AG04450 (cell line): ENCODE measurements at regions not wholly inside any gene's neighbourhood (a gene's known extent, or its start where the extent isn't known, plus 50 kb on each side); places are given as distances from the start of the nearest gene placed in this dataset.

Experiments used
- CTCF ChIA-PET: fragments of 300-600, 350-600 bp; formaldehyde crosslinking; extraction: SDS; loops from one replicate; lab custom pipeline; 2022; ENCODE audit warnings: antibody characterized with exemption, inconsistent platforms; lab: Charles Lee
- POLR2A ChIA-PET: fragments of 350-600 bp; formaldehyde crosslinking; extraction: SDS; loops from one replicate; lab custom pipeline; 2021; ENCODE audit warnings: antibody characterized with exemption, inconsistent platforms; lab: Yijun Ruan, JAX
- DNase-seq: peaks from one replicate; pipeline ENCODE4 v3.0.0-alpha.2; 2011; ENCODE audit warnings: low read depth, low spot score
- H3K27ac ChIP-seq: one replicate; pipeline ENCODE4 v1.5.1; 2012; ENCODE audit warnings: low read depth, low read length, control low read depth
- H3K27me3 ChIP-seq: one replicate; pipeline ENCODE4 v1.6.0; 2012; ENCODE audit warnings: low read length; ENCODE audit not compliant: control insufficient read depth, insufficient read depth
- H3K4me3 ChIP-seq: 2 replicates; pipeline ENCODE4 v1.5.1; 2011; ENCODE audit warnings: mild to moderate bottlenecking, low read depth, low read length, control low read depth
- H3K9me3 ChIP-seq: 2 replicates; pipeline ENCODE4 v1.5.1; 2012; ENCODE audit warnings: low read length; ENCODE audit not compliant: control insufficient read depth, insufficient read depth
- CTCF ChIP-seq: IDR thresholded peaks from 2 replicates; pipeline ENCODE4 v1.5.1; 2011; ENCODE audit warnings: low read depth, low read length, control low read depth, inconsistent platforms

- DNase-seq = peak; percentile 68
- H3K4me3 ChIP-seq = no peak overlapping the region
- CTCF ChIA-PET = interaction anchor here (1.1 to 1.2 kb wide), 2 partner anchors 239 to 423 kb away, joined by 3 read pairs; no protein-coding TSS in a partner anchor
- POLR2A ChIA-PET = interaction anchor here (0.7 kb wide), 2 partner anchors 229 to 384 kb away, joined by 3 to 8 read pairs; no protein-coding TSS in a partner anchor
- H3K9me3 ChIP-seq = no peaks in the 10 kb centered on the region
- no peaks in the 10 kb centered on the region for H3K27me3 ChIP-seq
- no peak overlapping the region for H3K27ac ChIP-seq
- TF ChIP-seq CTCF = no peak
Observed at GRCh38 chr13:109384491-109385241, 401.7 kb downstream of the IRS2 start.

- no peaks in the 10 kb centered on the region for H3K27me3 ChIP-seq
- ChIA-PET POLR2A (no interaction called here), CTCF (interaction anchor here (1.1 to 1.2 kb wide), 2 partner anchors 238 to 422 kb away, joined by 3 read pairs; no protein-coding TSS in a partner anchor)
- no peaks in the 10 kb centered on the region for H3K9me3 ChIP-seq
- DNase-seq = peak; percentile 21
- no peak overlapping the region for H3K4me3 ChIP-seq
- H3K27ac ChIP-seq = no peak overlapping the region
- TF ChIP-seq CTCF = no peak
Observed at GRCh38 chr13:109383683-109384082, 402.7 kb downstream of the IRS2 start.

GRCh38 chr13:109381546-109382180, 404.7 kb downstream of the IRS2 start:
- no peak for TF ChIP-seq CTCF
- H3K4me3 ChIP-seq = no peak overlapping the region
- no peaks in the 10 kb centered on the region for H3K27me3 ChIP-seq
- DNase-seq = peak; percentile 32
- H3K27ac ChIP-seq = peak overlapping the region; percentile 80
- ChIA-PET POLR2A (no interaction called here), CTCF (no interaction called here)
- H3K9me3 ChIP-seq = no peaks in the 10 kb centered on the region

- Histone ChIP-seq H3K4me3 (no peak overlapping the region), H3K9me3 (no peaks in the 10 kb centered on the region), H3K27me3 (no peaks in the 10 kb centered on the region), H3K27ac (no peak overlapping the region)
- TF ChIP-seq CTCF = no peak
- CTCF ChIA-PET = no interaction called here
- no peak for DNase-seq
- POLR2A ChIA-PET = no interaction called here
Observed at GRCh38 chr13:109380457-109380856, 405.9 kb downstream of the IRS2 start.

- Histone ChIP-seq H3K27ac (no peak overlapping the region), H3K9me3 (no peaks in the 10 kb centered on the region), H3K27me3 (no peaks in the 10 kb centered on the region), H3K4me3 (no peak overlapping the region)
- DNase-seq = no peak
- CTCF ChIA-PET = no interaction called here
- POLR2A ChIA-PET = no interaction called here
- no peak for TF ChIP-seq CTCF
Observed at GRCh38 chr13:109379930-109380329, 406.5 kb downstream of the IRS2 start.
